Activated CD8-positive, alpha-beta T cell treated with anti-CD3 and anti-CD28 coated beads for 36 hours (primary cell): ENCODE measurements at regions not wholly inside any gene's neighbourhood (a gene's known extent, or its start where the extent isn't known, plus 50 kb on each side); places are given as distances from the start of the nearest gene placed in this dataset.
"Not testable (repeated sequence)": the region's sequence is repeated elsewhere in the genome, so short reads cannot be mapped to it uniquely, and the experiment has no call there.

Experiments used
- ATAC-seq: fragments of 200-7000 bp; cut with Tn5 transposase; one replicate; pipeline ENCODE4 v1.10.0; 2021; ENCODE audit warnings: mild to moderate bottlenecking, moderate library complexity
- CTCF ChIA-PET: fragments of 350-600 bp; sonication (Branson Sonifier 250); formaldehyde crosslinking; loops from one replicate; lab custom pipeline; 2021; ENCODE audit warnings: antibody characterized with exemption; lab: Charles Lee
- POLR2A ChIA-PET: fragments of 350-600 bp; sonication (Branson Sonifier 250); formaldehyde crosslinking; loops from one replicate; lab custom pipeline; 2021; ENCODE audit warnings: antibody characterized with exemption; lab: Charles Lee
- DNase-seq: peaks from one replicate; pipeline ENCODE4 v3.0.0-alpha.2; 2020
- H3K27ac Mint-ChIP-seq: one replicate; pipeline ENCODE4 v1.8.0; 2021; ENCODE audit warnings: mild to moderate bottlenecking, mixed read lengths
- H3K27me3 Mint-ChIP-seq: one replicate; pipeline ENCODE4 v1.8.0; 2021; ENCODE audit warnings: mixed read lengths
- H3K36me3 Mint-ChIP-seq: one replicate; pipeline ENCODE4 v1.8.0; 2021; ENCODE audit warnings: low read depth, mixed read lengths
- H3K4me1 Mint-ChIP-seq: one replicate; pipeline ENCODE4 v1.8.0; 2021; ENCODE audit warnings: low read depth, mixed read lengths
- H3K4me3 Mint-ChIP-seq: one replicate; pipeline ENCODE4 v1.8.0; 2021; ENCODE audit warnings: mild to moderate bottlenecking, moderate library complexity, mixed read lengths
- H3K9me3 Mint-ChIP-seq: one replicate; pipeline ENCODE4 v1.8.0; 2021; ENCODE audit warnings: mixed read lengths
- CTCF ChIP-seq: fragments of 200-600 bp; IDR thresholded peaks from one replicate; pipeline ENCODE4 v1.8.0; 2022; ENCODE audit warnings: antibody characterized with exemption, mild to moderate bottlenecking
- intact Hi-C: fragments of 100-400 bp; cut with micrococcal nuclease; formaldehyde crosslinking; loops from one replicate; pipeline ENCODE4 v1.10.0; 2022

GRCh38 chr18:22585333-22585732 is 167.6 kb upstream of the CTAGE1 start:
- intact Hi-C loops: no loop called here
- Mint-ChIP-seq H3K27ac (no peak overlapping the region), H3K9me3 (peaks cover 4% of the 10 kb centered on the region), H3K4me3 (no peak overlapping the region), H3K36me3 (no peaks in the 10 kb centered on the region), H3K27me3 (peaks cover 4% of the 10 kb centered on the region), H3K4me1 (no peaks in the 10 kb centered on the region)
- ATAC-seq (no peak), DNase-seq (no peak)
- ChIA-PET CTCF (no interaction called here), POLR2A (no interaction called here)
- TF ChIP-seq CTCF: no peak

- ChIA-PET POLR2A (no interaction called here), CTCF (no interaction called here)
- no peaks in the 10 kb centered on the region for H3K4me1 Mint-ChIP-seq
- H3K36me3 Mint-ChIP-seq: no peaks in the 10 kb centered on the region
- ATAC-seq (no peak), DNase-seq (no peak)
- peaks cover 4% of the 10 kb centered on the region for H3K9me3 Mint-ChIP-seq
- intact Hi-C loops: no loop called here
- H3K27ac Mint-ChIP-seq: no peak overlapping the region
- peaks cover 3% of the 10 kb centered on the region for H3K27me3 Mint-ChIP-seq
- H3K4me3 Mint-ChIP-seq: no peak overlapping the region
- no peak for TF ChIP-seq CTCF
These were observed 168.1 kb upstream of the CTAGE1 start for GRCh38 chr18:22585821-22586220.

DNA sequence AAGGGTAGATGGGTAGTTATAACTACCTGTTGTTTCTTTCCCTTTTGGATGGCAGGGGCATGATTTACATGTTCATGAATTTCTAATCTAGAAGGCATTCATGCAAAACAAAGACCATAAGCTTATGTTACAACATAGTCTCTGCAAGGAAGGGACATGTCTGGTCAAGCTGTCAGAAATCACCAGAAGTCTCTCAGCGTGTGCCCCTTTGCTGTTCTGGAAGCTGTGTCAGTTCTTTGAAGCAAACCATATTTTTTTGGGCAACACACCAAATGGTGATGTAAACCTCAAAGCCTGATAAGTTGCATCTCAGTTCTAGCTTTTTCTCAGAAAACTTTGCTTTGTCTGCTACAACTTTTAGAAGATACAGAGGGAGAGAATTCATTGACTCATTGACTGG is 173.5 kb upstream of the CTAGE1 start:
- peaks cover under 1% of the 10 kb centered on the region for H3K27me3 Mint-ChIP-seq
- intact Hi-C loops: no loop called here
- no peaks in the 10 kb centered on the region for H3K4me1 Mint-ChIP-seq
- peaks cover 4% of the 10 kb centered on the region for H3K9me3 Mint-ChIP-seq
- H3K4me3 Mint-ChIP-seq: no peak overlapping the region
- ATAC-seq: no peak
- CTCF ChIA-PET: no interaction called here
- POLR2A ChIA-PET: no interaction called here
- DNase-seq: no peak
- no peak for TF ChIP-seq CTCF
- H3K36me3 Mint-ChIP-seq: no peaks in the 10 kb centered on the region
- no peak overlapping the region for H3K27ac Mint-ChIP-seq

- no peak for TF ChIP-seq CTCF
- H3K4me1 Mint-ChIP-seq: no peaks in the 10 kb centered on the region
- H3K27me3 Mint-ChIP-seq: peaks cover 4% of the 10 kb centered on the region
- POLR2A ChIA-PET: no interaction called here
- no peak for ATAC-seq
- no peak overlapping the region for H3K4me3 Mint-ChIP-seq
- no peaks in the 10 kb centered on the region for H3K9me3 Mint-ChIP-seq
- CTCF ChIA-PET: no interaction called here
- no peak for DNase-seq
- no peaks in the 10 kb centered on the region for H3K36me3 Mint-ChIP-seq
- intact Hi-C loops: no loop called here
- no peak overlapping the region for H3K27ac Mint-ChIP-seq
These were observed 176.5 kb upstream of the CTAGE1 start for GRCh38 chr18:22594155-22594690.

- H3K4me3 Mint-ChIP-seq: no peak overlapping the region
- DNase-seq (no peak), ATAC-seq (no peak)
- POLR2A ChIA-PET: no interaction called here
- no peak overlapping the region for H3K27ac Mint-ChIP-seq
- no peaks in the 10 kb centered on the region for H3K9me3 Mint-ChIP-seq
- intact Hi-C loops: loop anchor here (5.0 kb wide), 1 partner anchor 51 kb away; no protein-coding TSS in a partner anchor
- H3K27me3 Mint-ChIP-seq: peaks cover 13% of the 10 kb centered on the region
- TF ChIP-seq CTCF: no peak
- CTCF ChIA-PET: no interaction called here
- H3K4me1 Mint-ChIP-seq: no peaks in the 10 kb centered on the region
- H3K36me3 Mint-ChIP-seq: no peaks in the 10 kb centered on the region
These were observed 183.8 kb upstream of the CTAGE1 start for GRCh38 chr18:22601481-22601880.

GRCh38 chr18:22602456-22602855 is 184.7 kb upstream of the CTAGE1 start:
- CTCF ChIA-PET, DNase-seq, H3K36me3 Mint-ChIP-seq, H3K27ac Mint-ChIP-seq, POLR2A ChIA-PET, H3K4me1 Mint-ChIP-seq, H3K9me3 Mint-ChIP-seq, ATAC-seq, H3K4me3 Mint-ChIP-seq: not testable (repeated sequence)
- H3K27me3 Mint-ChIP-seq: peaks cover 13% of the 10 kb centered on the region
- intact Hi-C loops: loop anchor here (5.0 kb wide), 1 partner anchor 50 kb away; no protein-coding TSS in a partner anchor
